22Rv1 (cell line): ENCODE measurements at regions not wholly inside any gene's neighbourhood (a gene's known extent, or its start where the extent isn't known, plus 50 kb on each side); places are given as distances from the start of the nearest gene placed in this dataset.

ENCODE experiments used
- CTCF ChIP-seq: fragments of 450-650 bp; IDR thresholded peaks from 2 replicates; pipeline ENCODE4 v1.5.1; 2017; ENCODE audit warnings: mild to moderate bottlenecking
- ZFX ChIP-seq: fragments of 450-650 bp; IDR thresholded peaks from 2 replicates; pipeline ENCODE4 v1.6.1; 2017; ENCODE audit warnings: antibody characterized with exemption, borderline replicate concordance

- no peak for TF ChIP-seq CTCF
- no peak for TF ChIP-seq ZFX
These were observed 60.0 kb upstream of the EPS8L3 start for GRCh38 chr1:109823543-109824348.
